Activated CD4-positive, alpha-beta T cell treated with anti-CD3 and anti-CD28 coated beads for 48 hours (primary cell): ENCODE measurements at regions not wholly inside any gene's neighbourhood (a gene's known extent, or its start where the extent isn't known, plus 50 kb on each side); places are given as distances from the start of the nearest gene placed in this dataset.
"Not testable (repeated sequence)": the region's sequence is repeated elsewhere in the genome, so short reads cannot be mapped to it uniquely, and the experiment has no call there.

ENCODE experiments used
- DNase-seq: peaks from one replicate; pipeline ENCODE4 v3.0.0-alpha.2; 2020

- DNase-seq: no peak
Measured at GRCh38 chr6:4447639-4448330, 312.4 kb upstream of the ECI2 start.

GRCh38 chr6:4446982-4447381 is 311.6 kb upstream of the ECI2 start:
- no peak for DNase-seq

GRCh38 chr6:4441981-4442434 is 306.6 kb upstream of the ECI2 start:
- DNase-seq: no peak

DNA sequence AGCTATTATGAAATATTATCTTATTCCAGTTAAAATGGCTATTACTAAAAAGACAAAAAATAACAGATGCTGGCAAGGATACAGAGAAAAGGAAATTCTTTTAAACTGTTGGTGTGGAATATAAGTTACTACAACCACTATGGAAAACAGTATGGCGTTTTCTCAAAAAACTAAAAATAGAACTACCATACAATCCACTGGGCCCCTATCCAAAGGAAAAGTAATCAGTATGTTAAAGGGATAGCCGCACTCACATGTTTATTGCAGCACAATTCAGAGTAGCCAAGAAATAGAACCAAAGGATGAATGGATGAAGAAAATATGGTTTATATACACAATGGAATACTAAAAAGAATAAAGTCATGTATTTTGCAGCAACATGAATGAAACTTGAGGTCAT is 303.8 kb upstream of the ECI2 start:
- no peak for DNase-seq

- no peak for DNase-seq
Measured at GRCh38 chr6:4437342-4437741, 302.0 kb upstream of the ECI2 start.

GRCh38 chr6:4435981-4436445 is 300.6 kb upstream of the ECI2 start:
- no peak for DNase-seq

- no peak for DNase-seq
Measured at GRCh38 chr6:4434655-4435054, 299.3 kb upstream of the ECI2 start.

DNA sequence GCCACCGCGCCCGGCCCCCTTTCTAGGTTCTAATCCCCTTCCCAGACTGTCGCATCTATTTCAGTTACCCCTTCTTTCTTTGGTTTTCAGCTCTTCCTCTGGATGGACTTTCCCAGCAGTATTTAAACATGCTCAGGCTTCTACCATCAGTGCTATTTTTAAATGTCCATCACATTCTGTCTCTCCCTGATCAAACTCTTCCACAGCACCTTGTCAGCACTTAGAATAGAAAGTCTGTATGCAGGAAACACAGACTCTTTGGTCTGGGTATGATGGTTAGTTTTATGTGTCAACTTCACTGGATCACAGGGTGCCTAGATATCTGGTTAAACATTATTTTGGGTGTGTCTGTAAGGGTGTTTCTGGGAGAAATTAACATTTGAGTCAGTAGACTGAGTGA is 297.8 kb upstream of the ECI2 start:
- no peak for DNase-seq

DNA sequence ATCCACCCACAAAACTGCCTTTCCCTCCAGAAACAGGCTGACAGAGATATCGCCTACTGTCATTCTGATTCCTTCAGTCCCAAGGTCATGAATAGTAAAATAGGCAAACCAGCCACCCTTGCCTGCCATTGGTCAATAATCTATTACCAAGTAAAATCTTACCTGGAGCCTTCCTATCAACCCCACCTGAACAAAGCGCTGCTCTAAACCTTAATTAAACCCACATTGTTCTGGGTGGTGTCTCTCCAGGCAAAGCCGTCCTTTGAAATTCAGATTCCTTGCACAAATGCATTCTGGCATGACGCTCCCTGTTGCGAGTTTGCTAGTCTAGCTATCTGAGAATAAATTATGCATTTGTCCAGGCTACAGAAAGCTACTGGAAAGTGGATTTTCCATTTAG is 291.6 kb upstream of the ECI2 start:
- no peak for DNase-seq

- no peak for DNase-seq
Measured at GRCh38 chr6:4421837-4422236, 286.5 kb upstream of the ECI2 start.

DNA sequence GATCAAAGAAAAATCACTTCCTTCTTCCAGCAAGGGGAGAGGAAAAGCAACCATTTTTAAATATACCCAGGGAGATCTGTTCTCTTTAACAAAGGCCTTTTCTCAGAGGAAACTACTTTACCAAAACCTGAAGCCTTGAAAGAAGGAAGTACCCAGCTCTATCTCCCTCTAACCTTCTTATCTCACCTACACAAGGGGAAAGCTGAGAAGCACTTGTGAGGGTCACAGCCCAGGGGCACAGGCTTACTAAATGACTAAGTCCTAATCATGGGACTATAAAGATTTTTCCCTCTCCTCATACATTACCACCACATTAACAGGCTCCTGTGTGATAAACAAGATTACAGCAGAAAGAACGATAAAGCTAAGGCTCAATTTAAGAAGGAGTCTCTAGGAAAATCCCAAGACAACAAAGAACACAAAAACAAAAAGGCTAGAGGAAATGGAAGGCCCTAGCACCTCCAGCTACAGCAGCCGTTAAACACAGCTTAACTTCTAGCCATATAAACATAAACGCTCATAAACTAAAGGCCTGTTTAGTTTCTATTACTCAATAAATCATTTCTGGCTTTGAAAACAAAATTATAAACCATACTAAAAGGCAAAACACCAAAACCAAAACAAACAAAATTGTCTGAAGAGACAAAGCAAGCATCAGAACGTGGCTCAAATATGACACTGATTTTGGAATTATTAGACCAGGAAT is 284.9 kb upstream of the ECI2 start:
- no peak for DNase-seq

DNA sequence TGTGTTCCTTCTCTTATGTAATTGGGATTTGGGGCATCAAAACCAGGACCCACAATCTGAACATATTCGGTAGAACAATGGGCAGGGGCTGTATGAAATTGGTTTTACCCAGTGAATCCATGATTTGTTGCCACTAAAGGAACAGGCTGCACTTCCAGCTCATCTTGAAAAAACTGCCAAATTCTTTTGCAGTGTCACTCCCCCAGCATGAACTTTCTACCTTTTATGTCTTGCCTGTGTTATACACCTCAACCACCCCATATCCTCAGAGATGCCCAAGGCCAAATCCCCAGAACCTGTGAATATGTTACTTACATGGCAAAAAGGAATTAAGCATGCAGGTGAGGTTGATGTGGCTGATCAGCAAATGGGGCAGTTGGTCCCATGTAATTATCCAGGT is 280.2 kb upstream of the ECI2 start:
- DNase-seq: no peak

- DNase-seq: not testable (repeated sequence)
Measured at GRCh38 chr6:4414078-4414477, 278.7 kb upstream of the ECI2 start.

DNA sequence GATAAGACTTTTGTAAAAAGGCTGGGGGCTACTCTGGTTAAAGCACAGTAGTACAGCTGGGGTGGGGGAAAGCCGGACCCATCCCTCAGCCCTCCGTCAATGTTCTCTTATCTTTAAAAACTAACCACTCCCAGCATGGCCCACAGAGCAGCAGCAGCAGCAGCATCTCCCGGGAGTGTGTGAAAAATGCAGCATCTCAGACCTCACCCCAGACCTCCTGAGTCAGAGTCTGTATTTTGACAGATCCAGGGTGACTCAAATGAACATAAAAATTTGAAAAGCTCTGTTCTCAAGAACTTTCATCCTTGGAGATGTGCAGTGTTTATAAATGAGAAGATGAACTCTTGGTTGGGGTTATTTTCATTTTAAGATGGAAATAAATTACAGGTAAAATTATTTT is 277.7 kb upstream of the ECI2 start:
- DNase-seq: no peak

- DNase-seq: no peak
Measured at GRCh38 chr6:4412488-4412887, 277.1 kb upstream of the ECI2 start.

GRCh38 chr6:4412077-4412476 is 276.7 kb upstream of the ECI2 start:
- no peak for DNase-seq

DNA sequence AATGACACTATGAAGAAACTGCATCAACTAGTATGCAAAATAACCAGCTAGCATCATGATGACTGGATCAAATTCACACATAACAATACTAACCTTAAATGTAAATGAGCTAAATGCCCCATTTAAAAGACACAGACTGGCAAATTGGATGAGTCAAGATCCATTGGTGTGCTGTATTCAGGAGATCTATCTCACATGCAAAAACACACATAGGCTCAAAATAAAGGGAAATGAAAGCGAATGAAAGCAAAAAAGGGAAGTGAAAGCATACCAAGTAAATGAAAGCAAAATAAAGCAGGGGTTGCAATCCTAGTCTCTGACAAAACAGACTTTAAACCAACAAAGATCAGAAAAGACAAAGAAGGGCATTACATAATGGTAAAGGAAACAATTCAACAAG is 272.3 kb upstream of the ECI2 start:
- not testable (repeated sequence) for DNase-seq

DNA sequence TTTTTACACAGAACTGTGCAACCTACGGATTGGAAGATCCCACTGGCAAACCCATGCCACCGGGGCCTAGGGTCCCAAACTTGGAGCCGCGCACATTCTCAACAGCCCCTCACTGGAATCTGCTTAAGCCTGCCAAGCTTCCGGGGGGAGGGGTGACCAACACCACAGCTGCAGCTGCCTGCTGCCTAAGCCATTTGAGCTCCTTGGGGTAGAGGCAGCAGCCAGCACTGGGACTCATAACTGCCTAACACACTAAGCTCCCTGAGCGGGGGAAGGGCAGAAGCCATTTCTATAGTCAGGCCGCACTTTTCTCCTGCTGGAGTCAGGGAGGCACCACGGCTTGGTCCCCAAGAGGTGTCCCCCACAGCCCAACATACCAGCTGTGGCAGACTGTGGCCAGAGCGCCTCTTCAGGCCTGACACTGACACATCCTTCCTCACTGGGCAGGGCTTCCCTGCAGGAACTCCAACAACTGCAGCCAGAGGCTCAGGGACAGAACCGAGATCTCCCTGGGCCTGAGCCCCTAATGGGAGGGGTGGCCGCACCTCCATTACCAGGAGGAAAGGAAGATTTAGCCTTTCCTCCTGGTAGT is 270.3 kb upstream of the ECI2 start:
- no peak for DNase-seq

GRCh38 chr6:4404415-4404814 is 269.0 kb upstream of the ECI2 start:
- DNase-seq: no peak

- no peak for DNase-seq
Measured at GRCh38 chr6:4403828-4404227, 268.5 kb upstream of the ECI2 start.

DNA sequence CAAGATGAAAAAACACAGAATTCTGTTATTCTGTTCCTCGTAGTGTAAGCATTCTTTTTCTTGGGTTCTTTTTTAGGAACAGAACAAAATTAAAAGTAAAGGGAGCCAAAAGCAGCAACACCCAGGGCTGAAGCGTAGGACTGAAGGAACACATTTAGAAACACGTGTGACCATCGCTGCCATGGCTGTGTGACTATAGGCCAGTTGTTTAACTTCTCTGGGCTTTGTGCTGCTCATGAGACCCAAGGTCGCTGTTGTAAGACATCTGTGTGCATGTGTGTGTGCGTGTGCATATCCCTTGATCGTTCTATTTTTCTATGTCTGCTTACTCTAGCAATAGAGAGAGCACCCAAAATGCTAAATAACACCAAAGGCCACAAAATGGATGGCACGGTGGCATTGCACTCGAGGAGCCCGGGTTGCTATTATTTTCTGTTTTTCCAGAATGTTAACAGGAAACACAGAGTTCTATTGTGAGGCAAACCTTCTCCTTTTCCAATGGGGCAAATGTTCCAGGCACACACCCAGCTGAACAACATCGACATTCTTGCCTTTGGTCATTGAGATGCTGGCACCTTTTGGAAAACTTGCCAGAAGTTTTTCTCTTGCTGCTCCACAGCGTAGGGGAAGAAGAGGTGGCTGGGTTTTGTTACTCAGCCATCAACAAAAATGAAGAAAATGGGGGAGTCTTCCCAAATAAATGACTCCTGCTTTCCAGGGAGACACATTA is 267.8 kb upstream of the ECI2 start:
- DNase-seq: no peak

DNA sequence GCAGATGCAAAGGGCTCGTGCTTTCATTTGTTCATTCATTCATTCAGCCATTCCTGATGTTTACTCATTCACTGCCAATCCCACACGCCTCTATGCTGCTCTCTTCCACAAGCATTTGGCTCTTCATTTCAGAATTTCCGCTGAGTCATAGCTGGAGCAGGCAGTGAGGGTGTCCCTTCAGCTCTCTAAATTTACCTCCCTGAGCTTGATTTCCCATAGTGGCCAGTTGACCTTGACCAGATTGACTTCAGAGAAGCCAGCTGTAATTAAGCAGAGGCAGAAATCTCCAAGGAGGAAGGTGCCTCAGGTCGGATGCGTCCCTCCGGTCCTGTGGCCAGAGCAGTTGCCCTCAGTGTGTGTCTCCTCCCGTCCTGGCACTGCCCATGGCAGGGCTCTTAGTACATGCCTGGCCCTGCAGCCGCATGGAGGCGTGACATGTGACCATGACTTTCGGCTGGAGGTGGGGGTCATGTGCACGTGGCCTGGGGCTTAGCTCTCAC is 267.2 kb upstream of the ECI2 start:
- DNase-seq: no peak
